DND-41 (cell line): ENCODE measurements at regions not wholly inside any gene's neighbourhood (a gene's known extent, or its start where the extent isn't known, plus 50 kb on each side); places are given as distances from the start of the nearest gene placed in this dataset.

Experiments
- EZH2 ChIP-seq: IDR thresholded peaks from 3 replicates; pipeline ENCODE4 v1.6.1; 2012; ENCODE audit warnings: borderline replicate concordance, low read depth, mild to moderate bottlenecking, moderate library complexity, low read length, inconsistent platforms; ENCODE audit not compliant: severe bottlenecking
- TF ChIP-seq, protein P1 (sequence below): IDR thresholded peaks from 2 replicates; pipeline ENCODE4 v1.5.1; 2012; ENCODE audit warnings: borderline replicate concordance, low read length, moderate library complexity, mild to moderate bottlenecking; ENCODE audit not compliant: poor library complexity, severe bottlenecking; ENCODE audit errors: extremely low read depth

- TF ChIP-seq, protein P1, sequence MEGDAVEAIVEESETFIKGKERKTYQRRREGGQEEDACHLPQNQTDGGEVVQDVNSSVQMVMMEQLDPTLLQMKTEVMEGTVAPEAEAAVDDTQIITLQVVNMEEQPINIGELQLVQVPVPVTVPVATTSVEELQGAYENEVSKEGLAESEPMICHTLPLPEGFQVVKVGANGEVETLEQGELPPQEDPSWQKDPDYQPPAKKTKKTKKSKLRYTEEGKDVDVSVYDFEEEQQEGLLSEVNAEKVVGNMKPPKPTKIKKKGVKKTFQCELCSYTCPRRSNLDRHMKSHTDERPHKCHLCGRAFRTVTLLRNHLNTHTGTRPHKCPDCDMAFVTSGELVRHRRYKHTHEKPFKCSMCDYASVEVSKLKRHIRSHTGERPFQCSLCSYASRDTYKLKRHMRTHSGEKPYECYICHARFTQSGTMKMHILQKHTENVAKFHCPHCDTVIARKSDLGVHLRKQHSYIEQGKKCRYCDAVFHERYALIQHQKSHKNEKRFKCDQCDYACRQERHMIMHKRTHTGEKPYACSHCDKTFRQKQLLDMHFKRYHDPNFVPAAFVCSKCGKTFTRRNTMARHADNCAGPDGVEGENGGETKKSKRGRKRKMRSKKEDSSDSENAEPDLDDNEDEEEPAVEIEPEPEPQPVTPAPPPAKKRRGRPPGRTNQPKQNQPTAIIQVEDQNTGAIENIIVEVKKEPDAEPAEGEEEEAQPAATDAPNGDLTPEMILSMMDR = no peak
- no peak for TF ChIP-seq EZH2
These were observed 84.8 kb upstream of the ANKRD28 start for GRCh38 chr3:15882577-15882976.
